Bone marrow (tissue), 2 donors: ENCODE measurements at regions not wholly inside any gene's neighbourhood (a gene's known extent, or its start where the extent isn't known, plus 50 kb on each side); places are given as distances from the start of the nearest gene placed in this dataset.

Experiments used
- DNase-seq, 2 donors: peaks; one replicate each; lab custom pipeline; 2025; lab: John Stamatoyannopoulos, UW

DNA sequence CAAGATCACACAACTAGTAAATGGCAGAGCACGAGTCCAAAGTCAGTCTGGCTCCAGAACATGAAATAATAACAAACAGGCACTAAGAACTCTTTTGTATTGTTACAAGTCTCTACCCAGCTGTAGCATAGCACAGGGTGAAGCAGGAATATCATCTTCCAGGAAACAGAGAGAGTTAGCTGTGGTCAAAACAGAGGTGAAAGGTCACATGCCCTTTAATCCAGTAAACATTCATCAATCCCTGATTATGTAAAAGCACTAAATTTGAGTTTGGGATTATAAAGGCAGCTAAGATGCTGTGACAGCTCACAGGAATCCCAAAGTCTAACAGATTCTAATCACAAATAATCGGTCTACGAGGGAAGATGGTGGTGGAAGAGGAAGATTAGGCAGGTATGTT is 133.0 kb upstream of the ASTN2 start:
- DNase-seq = no peak

DNA sequence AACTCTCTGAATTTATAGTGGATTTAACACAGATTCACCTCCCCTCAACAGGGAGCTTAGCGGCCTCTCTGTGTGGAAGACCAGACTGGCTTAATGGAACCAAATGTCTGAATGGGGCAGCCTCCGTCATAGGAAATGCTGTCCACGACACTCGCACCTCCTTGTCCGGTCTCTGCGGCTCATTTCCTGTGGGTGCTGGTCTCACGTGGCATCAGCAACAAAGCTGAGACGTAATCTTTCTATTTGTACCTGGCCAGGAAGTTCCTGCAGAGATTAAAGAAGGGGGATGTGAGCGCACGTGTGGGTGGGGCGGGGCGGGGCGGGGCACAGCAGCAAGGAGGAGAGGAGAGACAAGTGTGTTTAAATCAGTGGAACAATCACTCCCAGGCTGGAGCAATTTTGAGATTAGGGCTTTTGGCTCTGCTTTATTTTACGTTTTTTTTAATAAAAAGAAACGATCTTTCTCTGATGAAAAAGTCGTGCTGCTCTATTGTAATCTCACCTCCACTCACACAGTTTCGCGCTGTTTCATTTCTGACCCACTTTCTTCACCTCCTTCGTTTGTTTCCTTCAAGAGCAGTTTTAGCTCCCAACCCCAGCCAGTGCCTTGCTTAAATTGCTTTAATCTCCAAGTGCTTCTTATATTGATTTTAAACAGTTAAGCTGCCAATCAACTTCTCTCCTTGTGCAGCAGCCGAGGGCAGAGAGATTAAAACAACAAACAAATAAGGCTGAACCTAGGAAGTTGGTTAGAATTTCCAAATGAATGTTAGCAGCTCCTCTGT is 132.2 kb upstream of the ASTN2 start:
- no peak for DNase-seq

DNA sequence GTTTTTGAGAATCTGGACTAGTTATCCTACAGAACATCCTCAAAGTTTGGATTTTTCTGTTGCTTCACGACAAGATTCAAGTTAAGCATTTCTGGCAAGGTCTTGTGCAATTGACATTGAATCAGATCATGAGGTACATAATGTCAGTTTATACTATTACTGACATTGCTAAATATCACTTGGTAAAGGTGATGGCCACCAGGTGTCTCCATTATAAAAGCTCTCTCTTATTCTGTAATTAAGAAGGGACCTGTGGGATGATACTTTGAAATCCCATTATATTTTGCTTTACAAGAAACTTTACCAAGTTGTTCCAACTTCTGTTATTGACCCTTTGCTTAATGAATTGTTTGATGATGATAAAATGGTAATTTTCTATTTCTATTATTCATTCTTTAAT is 131.0 kb upstream of the ASTN2 start:
- DNase-seq = no peak

DNA sequence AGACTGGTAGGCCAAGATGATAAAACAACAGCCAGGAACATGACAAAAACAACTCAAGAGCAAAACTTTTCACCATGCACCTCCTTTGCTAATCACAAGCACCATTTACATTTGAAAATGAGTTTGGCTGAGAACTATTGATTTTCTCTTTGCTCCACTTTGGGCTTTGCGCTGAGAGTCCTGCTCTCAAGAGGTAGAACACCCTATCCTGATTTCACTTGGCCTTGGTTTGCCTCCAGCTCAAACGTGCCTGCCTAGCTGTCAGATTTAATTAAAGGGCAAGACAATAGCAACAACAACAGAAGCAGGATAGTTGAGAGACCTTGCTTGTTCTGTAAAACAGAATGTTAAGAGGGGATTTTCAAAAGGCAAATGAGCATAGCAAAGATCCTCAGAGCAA is 128.2 kb upstream of the ASTN2 start:
- no peak for DNase-seq

DNA sequence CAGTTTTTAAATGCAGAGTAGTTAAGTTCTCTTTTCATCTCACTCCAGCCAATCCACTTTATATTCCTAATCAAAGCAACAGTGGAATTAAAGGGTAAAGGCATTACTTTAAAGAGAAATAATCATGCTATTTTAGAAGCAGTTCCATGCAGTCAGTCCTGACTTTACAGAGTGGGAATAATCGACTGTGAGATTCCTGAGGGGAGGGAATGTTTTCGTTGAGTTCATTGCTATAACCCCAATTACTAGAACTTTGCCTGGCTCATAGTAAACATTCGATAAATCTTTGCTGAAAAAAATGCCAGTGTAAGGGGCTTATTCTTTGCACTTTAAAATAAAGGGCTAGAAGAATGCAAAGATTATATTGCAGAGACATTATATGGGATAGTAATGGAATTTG is 127.2 kb upstream of the ASTN2 start:
- no peak for DNase-seq

DNA sequence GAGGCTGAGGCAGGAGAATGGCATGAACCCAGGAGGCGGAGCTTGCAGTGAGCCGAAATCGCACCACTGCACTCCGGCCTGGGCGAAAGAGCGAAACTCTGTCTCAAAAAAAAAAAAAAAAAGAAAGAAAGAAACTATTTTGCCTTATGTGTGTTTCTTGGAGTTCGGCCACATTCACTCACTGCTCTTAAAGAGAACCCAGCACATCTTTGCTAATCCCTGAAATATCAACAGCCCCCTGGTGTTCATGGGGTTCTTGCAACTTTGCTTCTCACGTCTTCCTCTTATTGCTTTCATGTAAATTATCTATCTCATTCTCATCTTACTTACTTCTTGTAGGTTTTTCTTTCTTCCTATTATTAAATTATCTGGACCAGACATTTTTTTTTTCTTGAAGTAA is 126.3 kb upstream of the ASTN2 start:
- DNase-seq = no peak

DNA sequence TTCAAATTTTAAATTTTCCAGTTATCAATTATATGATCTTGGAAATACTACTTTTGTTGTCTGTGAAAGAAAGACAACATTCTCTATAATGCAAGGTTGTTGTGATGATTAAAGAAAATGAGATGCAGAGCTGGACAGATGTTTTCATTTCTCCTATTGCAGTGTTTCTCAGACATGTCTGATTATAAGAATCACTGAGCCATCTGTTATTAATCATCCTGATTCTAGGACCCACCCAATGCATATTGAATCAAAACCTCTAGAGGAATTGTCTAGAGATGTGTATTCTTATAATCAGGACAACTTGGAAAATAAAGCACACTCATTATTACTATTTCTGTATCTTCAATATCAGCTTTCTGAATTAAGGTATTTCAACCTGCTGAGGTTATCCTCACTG is 121.1 kb upstream of the ASTN2 start:
- no peak for DNase-seq

DNA sequence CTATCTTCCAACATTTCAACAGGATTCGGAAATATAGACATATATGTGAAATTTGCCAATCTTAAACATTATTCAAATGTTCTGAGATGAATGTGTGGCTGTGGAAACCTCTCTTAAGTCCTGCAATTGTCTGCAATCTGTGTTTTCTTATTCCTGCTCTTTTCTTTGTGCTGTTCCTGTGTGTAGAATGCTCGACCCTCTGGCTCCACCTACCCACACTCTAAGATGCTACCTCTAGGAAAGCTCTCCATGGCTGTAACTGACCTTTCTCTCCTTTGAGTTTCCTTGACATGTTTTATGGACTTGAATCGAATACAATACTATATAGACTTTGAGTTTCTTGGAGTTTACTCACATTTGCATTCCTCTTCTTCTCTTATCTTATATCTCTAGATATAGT is 120.6 kb upstream of the ASTN2 start:
- no peak for DNase-seq

DNA sequence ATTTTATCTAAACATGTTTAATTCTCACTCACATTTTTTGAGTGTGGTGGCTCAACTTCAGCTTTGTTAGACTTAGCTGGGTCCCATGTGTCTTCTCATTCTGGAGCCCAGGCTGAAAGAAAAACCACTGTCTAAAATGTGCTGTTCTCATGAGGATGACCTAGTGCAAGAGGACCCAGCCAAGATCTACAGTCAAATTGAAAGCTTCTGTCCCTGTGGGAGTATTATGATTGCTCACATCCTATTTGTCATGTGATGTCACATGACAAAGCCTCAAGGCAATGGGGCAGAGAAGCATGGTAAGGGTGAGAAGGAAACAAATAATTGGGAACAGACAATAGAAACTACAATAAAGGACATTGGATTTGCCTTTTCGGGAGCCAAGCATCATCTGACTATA is 113.4 kb upstream of the ASTN2 start:
- DNase-seq = no peak

DNA sequence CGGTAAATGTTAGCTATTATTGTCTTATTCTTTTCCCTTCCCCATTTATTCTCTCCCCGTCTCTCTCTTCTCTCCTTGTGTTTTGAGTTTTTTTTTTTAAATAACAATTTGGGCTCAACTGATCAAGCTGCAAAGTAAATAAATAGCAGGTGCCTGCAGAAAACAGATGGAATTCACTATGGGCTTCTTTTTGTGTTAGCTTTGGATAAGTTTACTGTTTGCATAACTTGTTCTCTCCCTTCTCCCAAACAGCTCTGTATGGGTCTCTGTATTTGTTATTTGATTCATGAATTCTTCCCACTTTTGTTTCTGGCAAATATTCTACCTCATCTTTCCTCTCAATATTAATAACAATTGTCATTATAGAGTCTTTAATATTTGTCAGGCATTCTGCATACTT is 111.8 kb upstream of the ASTN2 start:
- DNase-seq = no peak

DNA sequence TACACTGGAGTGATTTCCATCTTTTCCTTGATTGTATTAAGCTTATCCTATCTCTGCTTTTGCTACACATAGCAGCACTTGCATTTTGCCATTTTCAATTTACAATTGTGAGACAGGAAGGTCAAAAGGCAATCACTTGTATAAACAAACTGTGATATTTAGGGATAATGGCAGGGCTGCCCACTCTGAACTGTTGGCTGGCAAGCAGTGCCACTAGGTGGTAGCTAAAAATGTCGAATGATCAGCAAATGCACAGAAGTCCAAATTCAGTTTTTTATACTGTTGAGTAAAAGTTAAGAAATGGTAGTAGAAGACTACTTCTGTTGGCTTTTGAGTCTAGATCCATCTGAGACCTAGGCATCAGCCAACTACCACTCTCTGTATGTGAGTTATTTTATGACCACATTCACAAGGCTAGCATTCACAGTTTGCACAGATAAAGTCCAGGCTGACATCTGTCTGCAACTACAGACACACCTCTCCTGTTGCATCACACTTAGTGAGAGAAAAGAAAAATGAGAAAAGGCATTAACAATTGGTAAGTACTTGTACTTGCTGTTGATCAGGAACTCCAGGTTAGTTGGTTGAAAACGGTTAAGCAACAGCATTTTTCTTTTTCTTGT is 108.8 kb upstream of the ASTN2 start:
- DNase-seq = no peak

DNA sequence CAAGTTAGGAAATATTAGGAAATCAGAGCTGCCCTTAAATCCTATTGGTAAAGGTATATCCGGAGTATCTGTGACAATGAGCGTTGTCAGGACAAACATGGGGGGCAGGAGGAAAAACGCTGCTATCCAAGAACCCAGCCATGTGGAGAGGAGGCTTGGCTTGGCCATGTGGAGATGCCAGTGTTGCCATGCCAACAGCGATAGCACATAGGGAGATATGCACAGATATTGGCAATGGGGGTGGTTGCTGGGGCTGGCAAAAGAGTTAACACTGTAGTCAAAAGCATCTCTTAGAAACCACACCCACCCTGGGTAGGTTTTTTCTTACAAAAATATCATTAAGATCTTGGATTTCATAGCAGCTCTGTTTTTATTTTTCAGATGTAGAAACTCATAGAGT is 106.4 kb upstream of the ASTN2 start:
- no peak for DNase-seq

DNA sequence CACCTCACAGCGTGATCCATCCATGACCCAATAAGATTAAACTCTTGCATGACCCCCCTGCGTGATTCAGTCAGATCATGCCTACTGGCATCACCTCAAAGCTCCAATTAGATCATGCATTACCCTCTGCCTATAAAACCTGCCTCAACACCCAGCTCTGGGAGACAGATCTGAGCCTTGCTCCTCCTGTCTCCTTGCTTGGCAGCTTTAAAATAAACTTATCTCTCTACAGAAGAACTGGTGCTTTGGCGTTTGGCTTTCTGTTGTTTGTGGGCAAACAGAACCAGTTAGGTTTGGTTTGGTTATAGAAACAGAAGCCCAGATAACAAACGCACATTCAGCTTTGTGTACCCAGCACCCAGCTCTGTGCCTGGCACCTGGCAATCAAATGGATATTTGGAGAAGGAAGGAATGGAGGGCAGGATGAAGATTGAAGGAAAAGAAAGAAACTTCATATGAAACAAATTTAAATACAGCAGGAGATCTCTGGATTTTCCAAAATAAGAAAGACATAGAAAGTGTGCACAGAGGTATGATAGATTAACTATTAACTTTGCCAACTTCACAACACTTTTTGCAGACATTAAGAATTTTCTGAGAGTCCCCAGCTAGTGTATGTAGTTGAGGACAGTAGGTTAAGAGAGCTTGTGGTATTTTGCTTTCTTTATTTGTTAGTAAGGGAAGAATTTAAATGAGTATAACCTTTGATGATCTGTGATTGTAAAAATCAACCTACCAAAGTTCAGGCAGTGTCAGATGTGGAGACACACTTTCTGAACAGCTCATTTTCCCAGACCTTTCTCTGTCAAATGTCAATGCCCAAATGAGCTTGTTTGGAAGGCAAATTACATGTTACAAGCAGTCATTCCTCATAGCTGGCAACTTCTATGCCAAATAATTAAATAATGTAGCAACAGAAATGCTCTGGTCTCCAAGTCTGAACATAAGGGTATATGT is 102.1 kb upstream of the ASTN2 start:
- DNase-seq = no peak

DNA sequence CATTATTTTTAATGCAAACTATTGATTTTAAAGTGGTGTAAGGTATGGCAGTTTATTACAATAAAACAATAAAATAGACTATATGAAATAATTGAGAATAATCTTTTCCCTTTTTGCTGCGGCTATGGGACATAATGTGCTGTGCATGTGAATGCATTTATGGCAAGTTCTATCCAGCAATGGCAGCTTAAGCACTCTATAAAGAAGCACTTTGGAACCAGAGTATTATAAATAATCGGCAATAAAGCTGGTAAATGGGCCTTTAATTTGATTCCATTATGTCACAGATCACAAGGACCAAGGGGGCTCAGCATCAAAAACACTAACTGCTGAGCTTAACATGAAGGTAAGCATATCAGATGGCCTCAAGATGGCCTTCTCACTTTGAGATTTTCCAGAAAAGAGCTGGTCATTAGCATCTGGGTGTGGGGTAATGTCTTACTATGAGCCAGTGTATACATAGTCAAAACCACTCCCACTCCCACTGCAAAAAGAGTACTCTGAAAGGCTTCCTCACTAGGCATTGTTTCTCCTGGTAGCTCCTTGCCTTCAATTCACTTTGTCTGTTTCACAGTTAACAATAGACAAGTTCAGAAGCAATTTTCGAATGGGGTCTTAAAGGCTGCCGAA is 97.1 kb upstream of the ASTN2 start:
- DNase-seq = no peak

DNA sequence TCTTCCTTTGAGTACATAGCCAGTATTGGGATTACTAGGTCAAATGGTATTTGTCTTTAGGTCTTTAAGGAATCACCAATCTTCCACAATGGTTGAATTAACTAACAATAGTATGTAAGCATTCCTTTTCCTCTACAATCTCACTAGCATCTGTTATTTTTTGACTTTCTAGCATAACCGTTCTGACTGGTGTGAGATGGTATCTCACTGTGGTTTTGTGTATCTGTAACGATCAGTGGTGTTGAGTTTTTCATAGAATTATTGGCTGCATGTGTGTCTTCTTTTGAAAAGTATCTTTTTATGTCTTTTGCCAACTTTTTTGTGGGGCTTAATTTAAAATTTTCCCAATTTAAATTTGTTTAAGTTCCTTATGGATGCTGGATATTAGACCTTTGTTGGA is 81.5 kb upstream of the ASTN2 start:
- DNase-seq = no peak

DNA sequence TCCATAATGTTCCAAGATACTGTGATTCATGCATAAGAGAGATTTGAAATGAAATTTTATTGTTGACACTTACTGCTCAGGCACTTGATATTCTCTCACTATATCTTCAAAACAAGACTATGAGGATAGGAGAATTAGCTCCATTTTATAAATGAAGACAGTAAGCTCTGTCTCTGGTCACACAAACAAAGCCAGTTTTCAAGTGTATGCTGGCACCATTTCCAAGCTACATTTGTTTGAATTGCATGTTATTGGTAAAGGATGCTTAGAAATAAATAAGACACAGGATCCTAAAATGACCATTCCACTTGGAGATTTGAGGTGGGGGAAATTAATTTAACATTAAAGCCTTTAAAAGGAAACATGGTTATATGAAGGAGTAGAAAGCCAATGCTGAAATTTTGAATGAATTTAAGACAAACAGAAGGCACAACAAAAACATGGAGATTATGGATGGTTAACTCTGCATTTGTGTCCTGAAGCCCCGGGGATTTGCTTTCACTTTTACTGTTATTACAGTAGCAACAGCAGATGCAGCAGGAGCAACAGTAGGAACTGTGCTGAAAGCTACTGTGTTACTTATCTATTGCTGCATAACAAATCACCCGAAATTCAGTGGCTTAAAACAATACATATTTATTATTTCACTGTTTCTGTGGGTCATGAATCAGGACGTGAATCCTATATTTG is 79.7 kb upstream of the ASTN2 start:
- no peak for DNase-seq

DNA sequence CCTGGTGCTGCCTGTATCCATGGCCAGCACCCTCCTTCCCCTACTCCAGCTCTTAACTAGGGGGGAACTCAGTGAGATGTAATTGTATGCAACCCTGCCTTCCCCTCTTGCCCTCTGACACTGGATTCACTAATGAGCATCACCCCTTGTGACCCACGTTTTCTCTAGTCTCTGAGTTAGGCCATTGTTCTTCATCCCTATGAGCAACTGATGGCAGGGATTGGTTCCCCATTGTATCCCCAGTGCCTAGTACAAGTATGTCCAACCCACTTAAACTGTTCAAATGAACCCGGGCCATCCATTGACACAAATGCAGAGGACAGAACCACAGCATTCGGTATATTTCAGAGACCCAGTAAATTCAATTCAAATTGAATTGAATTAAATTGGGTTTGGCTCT is 77.6 kb upstream of the ASTN2 start:
- no peak for DNase-seq

DNA sequence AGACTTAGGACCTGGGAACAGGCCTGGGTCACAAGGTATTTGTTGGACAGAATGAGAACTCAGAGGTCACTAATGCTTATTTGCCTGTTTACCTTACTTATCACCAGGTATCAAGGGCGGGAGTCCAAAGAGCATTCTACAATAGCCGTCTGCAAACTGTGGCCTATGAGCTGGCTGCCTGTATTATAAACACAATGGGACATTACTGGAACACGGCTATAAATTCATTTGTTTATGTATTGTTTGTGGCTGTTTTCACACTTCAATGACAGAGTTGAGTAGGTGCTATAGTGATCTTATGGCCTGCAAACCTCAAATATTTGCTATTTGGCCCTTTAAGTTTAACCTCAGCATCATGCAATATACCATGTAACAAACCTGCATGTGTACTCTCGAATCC is 76.6 kb upstream of the ASTN2 start:
- DNase-seq = no peak

DNA sequence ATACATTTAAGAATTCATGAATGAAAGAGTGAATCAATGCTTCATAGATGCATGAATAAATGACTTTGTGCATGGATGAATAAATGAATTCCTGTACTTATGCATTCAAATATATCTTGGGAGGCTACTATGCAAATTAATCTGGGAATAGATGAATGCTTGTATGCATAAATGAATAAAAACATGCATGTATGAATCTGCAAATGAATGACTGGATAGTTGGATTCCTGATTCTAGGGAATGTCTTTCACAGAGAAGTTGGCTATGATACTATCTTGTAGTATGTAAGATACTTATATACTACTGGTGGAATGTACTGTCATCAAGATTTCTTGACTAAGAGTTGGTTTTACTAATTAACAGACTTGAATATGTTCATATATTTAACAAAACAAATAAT is 75.3 kb upstream of the ASTN2 start:
- DNase-seq = no peak

DNA sequence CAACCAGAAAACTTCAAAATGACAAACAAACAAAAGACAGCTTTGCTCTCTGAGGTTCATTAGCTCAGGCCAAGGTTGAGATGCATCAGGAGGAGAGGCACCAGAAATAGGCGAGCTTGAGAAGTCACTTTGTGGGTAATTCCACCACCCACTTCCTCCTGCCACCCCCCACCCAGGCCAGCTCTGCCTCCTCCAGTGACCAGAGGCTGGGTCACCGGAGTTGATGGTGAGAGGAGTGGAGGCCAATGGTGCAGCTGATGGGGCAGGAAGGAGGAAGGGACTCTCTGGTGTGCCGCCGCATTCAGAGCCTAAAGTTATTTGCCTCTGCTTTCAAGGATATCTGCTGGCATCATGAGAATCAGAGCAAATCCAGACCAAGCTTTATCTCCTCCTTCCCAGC is 73.8 kb upstream of the ASTN2 start:
- no peak for DNase-seq

DNA sequence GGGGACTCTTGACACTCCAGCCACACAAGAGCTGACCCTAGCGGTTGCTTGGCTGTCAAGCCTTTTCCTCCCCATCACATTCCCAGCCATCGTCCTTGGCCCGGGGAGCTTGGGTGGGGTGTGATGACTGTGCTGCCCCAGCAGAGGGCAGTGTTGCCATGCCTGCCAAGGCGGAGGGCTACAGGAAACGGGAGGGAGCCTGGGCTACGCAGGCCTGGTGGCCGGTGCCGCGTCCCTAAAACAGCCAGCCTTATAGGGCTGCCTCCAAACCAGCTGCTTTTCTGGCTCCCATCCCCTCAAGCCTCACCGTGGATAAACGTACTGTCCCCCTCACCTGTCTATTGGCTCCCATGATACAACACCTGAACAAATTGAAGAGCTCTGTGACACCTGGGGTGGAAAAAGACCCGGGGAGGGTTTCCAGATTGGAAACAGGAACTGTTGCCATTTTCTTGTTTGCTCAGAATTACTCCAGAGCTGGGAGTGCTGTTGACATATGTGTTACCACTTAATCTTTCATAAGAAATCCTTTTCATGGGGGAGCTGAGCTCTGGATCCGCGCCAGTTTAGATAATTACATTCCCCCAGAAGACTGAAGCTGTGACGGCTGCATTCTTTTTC is 72.8 kb upstream of the ASTN2 start:
- peak; percentile 2 to 16 for DNase-seq
